IMR-90 (cell line): ENCODE measurements at regions not wholly inside any gene's neighbourhood (a gene's known extent, or its start where the extent isn't known, plus 50 kb on each side); places are given as distances from the start of the nearest gene placed in this dataset.
A peak's percentile ranks its signal among the peaks of the same experiment; 100 is the strongest.

Experiments used
- ATAC-seq: fragments of 200-7000 bp; cut with Tn5 transposase; 2 replicates; pipeline ENCODE4 v1.9.1; 2020; ENCODE audit warnings: low read depth, mild to moderate bottlenecking, moderate library complexity
- BruUV-seq: library from RNA; stranded (reverse); fragments of 400-500 nt; replicated peaks from 2 replicates; lab custom pipeline; 2021; lab: Mats Ljungman, UMichigan
- CTCF ChIA-PET: fragments of 300-600 bp; formaldehyde crosslinking; extraction: SDS; loops from one replicate; lab custom pipeline; 2021; ENCODE audit warnings: antibody characterized with exemption; lab: Yijun Ruan, JAX
- POLR2A ChIA-PET: fragments of 300-600 bp; sonication (Branson Sonifier 250); formaldehyde crosslinking; loops from one replicate; lab custom pipeline; 2022; ENCODE audit warnings: antibody characterized with exemption; ENCODE audit not compliant: unreplicated experiment; lab: Charles Lee
- DNase-seq: peaks from one replicate; pipeline ENCODE4 v3.0.0; 2013
- H2AFZ ChIP-seq: replicated peaks from 2 replicates; pipeline ENCODE3; 2013; ENCODE audit warnings: low read length, mild to moderate bottlenecking; ENCODE audit not compliant: poor library complexity
- H2AK5ac ChIP-seq: 2 replicates; pipeline ENCODE4 v1.6.1; 2013; ENCODE audit warnings: low read depth, low read length, inconsistent platforms
- H2AK9ac ChIP-seq: replicated peaks from 2 replicates; pipeline ENCODE3; 2013; ENCODE audit warnings: mild to moderate bottlenecking, low read depth, low read length, moderate library complexity; ENCODE audit not compliant: poor library complexity
- H2BK120ac ChIP-seq: 2 replicates; pipeline ENCODE4 v1.6.1; 2013; ENCODE audit warnings: low read depth, low read length, inconsistent platforms
- H2BK15ac ChIP-seq: 3 replicates; pipeline ENCODE4 v1.6.1; 2013; ENCODE audit warnings: low read depth, low read length, inconsistent platforms
- H2BK20ac ChIP-seq: 2 replicates; pipeline ENCODE4 v1.6.1; 2013; ENCODE audit warnings: low read depth, mild to moderate bottlenecking, inconsistent platforms, low read length, moderate library complexity
- H2BK5ac ChIP-seq: 2 replicates; pipeline ENCODE4 v1.6.1; 2013; ENCODE audit warnings: mild to moderate bottlenecking, low read depth, low read length, inconsistent platforms; ENCODE audit not compliant: poor library complexity, severe bottlenecking
- H3K14ac ChIP-seq: replicated peaks from 2 replicates; pipeline ENCODE4 v1.6.1; 2013; ENCODE audit warnings: low read depth, low read length, inconsistent platforms
- H3K18ac ChIP-seq: 2 replicates; pipeline ENCODE4 v1.6.1; 2013; ENCODE audit warnings: low read depth, low read length, control low read depth
- H3K23ac ChIP-seq: 2 replicates; pipeline ENCODE4 v1.6.1; 2013; ENCODE audit warnings: low read depth, low read length, inconsistent platforms
- H3K27ac ChIP-seq: 2 replicates; pipeline ENCODE4 v1.5.1; 2013; ENCODE audit warnings: mild to moderate bottlenecking, control low read depth, low read length; ENCODE audit not compliant: insufficient read depth
- H3K27me3 ChIP-seq: 2 replicates; pipeline ENCODE4 v1.6.1; 2013; ENCODE audit warnings: low read length; ENCODE audit not compliant: control insufficient read depth, insufficient read depth
- H3K36me3 ChIP-seq: 2 replicates; pipeline ENCODE4 v1.6.1; 2013; ENCODE audit warnings: low read length, mixed read lengths; ENCODE audit not compliant: control insufficient read depth, insufficient read depth
- H3K4ac ChIP-seq: 2 replicates; pipeline ENCODE4 v1.6.1; 2013; ENCODE audit warnings: low read depth, low read length, inconsistent platforms
- H3K4me1 ChIP-seq: 2 replicates; pipeline ENCODE4 v1.6.1; 2013; ENCODE audit warnings: low read length, mixed read lengths; ENCODE audit not compliant: control insufficient read depth, insufficient read depth
- H3K4me2 ChIP-seq: 2 replicates; pipeline ENCODE4 v1.6.1; 2013; ENCODE audit warnings: low read depth, mild to moderate bottlenecking, control low read depth, low read length, moderate library complexity
- H3K4me3 ChIP-seq: 2 replicates; pipeline ENCODE4 v1.5.1; 2013; ENCODE audit warnings: low read depth, mild to moderate bottlenecking, control low read depth, low read length, moderate library complexity; ENCODE audit not compliant: insufficient read depth
- H3K56ac ChIP-seq: 2 replicates; pipeline ENCODE4 v1.6.1; 2013; ENCODE audit warnings: low read length, inconsistent platforms; ENCODE audit not compliant: insufficient read depth; ENCODE audit errors: extremely low read depth
- H3K79me1 ChIP-seq, 2 experiments: 2 replicates each; pipeline ENCODE4 v1.6.1; 2013; ENCODE audit warnings: low read length in 2 of 2, inconsistent platforms in 1 of 2, low read depth in 1 of 2
- H3K9ac ChIP-seq: 2 replicates; pipeline ENCODE4 v1.6.1; 2013; ENCODE audit warnings: low read depth, low read length, control low read depth
- H3K9me1 ChIP-seq: 2 replicates; pipeline ENCODE4 v1.6.1; 2013; ENCODE audit warnings: low read length, inconsistent platforms; ENCODE audit not compliant: insufficient read depth
- H3K9me3 ChIP-seq: 2 replicates; pipeline ENCODE4 v1.6.1; 2013; ENCODE audit warnings: low read length; ENCODE audit not compliant: control insufficient read depth, insufficient read depth
- H4K20me1 ChIP-seq: 2 replicates; pipeline ENCODE4 v1.6.1; 2013; ENCODE audit warnings: low read length, inconsistent platforms; ENCODE audit not compliant: insufficient read depth
- H4K5ac ChIP-seq: 2 replicates; pipeline ENCODE4 v1.6.1; 2013; ENCODE audit warnings: mild to moderate bottlenecking, low read depth, low read length, control low read depth
- H4K8ac ChIP-seq, 2 experiments: 2 replicates each; pipeline ENCODE4 v1.6.1; 2013; ENCODE audit warnings: low read depth in 2 of 2, low read length in 2 of 2, control low read depth in 1 of 2, inconsistent platforms in 1 of 2
- H4K91ac ChIP-seq: 2 replicates; pipeline ENCODE4 v1.6.1; 2013; ENCODE audit warnings: low read depth, low read length, inconsistent platforms; ENCODE audit not compliant: insufficient read depth
- CTCF ChIP-seq: conservative IDR thresholded peaks from 2 replicates; pipeline ENCODE4 v1.5.1; 2012; ENCODE audit warnings: mild to moderate bottlenecking, low read depth, low read length, improper control_type of control experiment
- RAD21 ChIP-seq: IDR thresholded peaks from 2 replicates; pipeline ENCODE4 v1.6.1; 2012; ENCODE audit warnings: low read length, improper control_type of control experiment
- RCOR1 ChIP-seq: IDR thresholded peaks from 2 replicates; pipeline ENCODE4 v1.6.1; 2012; ENCODE audit warnings: mild to moderate bottlenecking, low read length, improper control_type of control experiment; ENCODE audit not compliant: insufficient replicate concordance
- SMC3 ChIP-seq: fragments of 150-350 bp; IDR thresholded peaks from 2 replicates; pipeline ENCODE4 v1.6.1; 2016; ENCODE audit warnings: low read depth, mild to moderate bottlenecking, antibody characterized with exemption, low read length, moderate library complexity
- WGBS, 2 experiments: methylation state at CpG; one replicate each; pipeline versions ENCODE4 v1.1.5 to v1.1.7; 2013; ENCODE audit warnings: missing lambda C conversion rate in 2 of 2; ENCODE audit not compliant: insufficient read length in 1 of 2; ENCODE audit errors: extremely low coverage in 2 of 2; 5-methylcytosine and 5-hydroxymethylcytosine counted together
- dilution Hi-C: fragments of 300-500 bp; cut with HindIII; formaldehyde crosslinking; loops from one replicate; pipeline ENCODE4 v1.14.3; 2018; ENCODE audit warnings: low sequenced_read_pairs; ENCODE audit not compliant: unreplicated experiment
- in situ Hi-C: fragments of 300-500 bp; cut with MboI; formaldehyde crosslinking; loops from 3 replicates; pipeline ENCODE4 v1.14.3; 2019; ENCODE audit warnings: low sequenced_read_pairs, inconsistent platforms, mixed read lengths
- intact Hi-C: fragments of 100-400 bp; cut with micrococcal nuclease; formaldehyde crosslinking; loops from 2 replicates; pipeline ENCODE4 v1.10.0; 2022

- Histone ChIP-seq H3K9me1 (no peaks in the 10 kb centered on the region), H2BK120ac (0 out of 2 replicates have a peak overlapping the region, but pooled peaks have one; percentile 19), H2BK5ac (peak overlapping the region; percentile 10), H3K79me1 (no peaks in the 10 kb centered on the region), H3K18ac (0 out of 2 replicates have a peak overlapping the region, but pooled peaks have one; percentile 8), H3K9ac (no peak overlapping the region), H3K4me1 (peaks cover 2% of the 10 kb centered on the region; the same call in 1 of the 2 replicates), H2AK5ac (no peak overlapping the region), H3K4ac (no peak overlapping the region), H4K20me1 (no peaks in the 10 kb centered on the region), H4K8ac (no peak overlapping the region; a peak in 1 of 4 replicates), H3K14ac (no peak overlapping the region), H3K27ac (no peak overlapping the region), H4K91ac (no peak overlapping the region), H2AFZ (no peak overlapping the region), H3K9me3 (no peaks in the 10 kb centered on the region), H3K56ac (no peak overlapping the region), H3K4me2 (no peak overlapping the region), H3K4me3 (no peak overlapping the region), H4K5ac (no peak overlapping the region), H2BK15ac (no peak overlapping the region), H2AK9ac (no peak overlapping the region), H3K27me3 (no peaks in the 10 kb centered on the region), H2BK20ac (no peak overlapping the region), H3K36me3 (no peaks in the 10 kb centered on the region), H3K23ac (no peak overlapping the region)
- WGBS, 2 experiments, result 100% methylated on average over 1 of the region's 9 CpGs; no CpG with 5 or more reads in 1 of the 2 experiments
- TF ChIP-seq RAD21 (peak; percentile 92), SMC3 (peak; percentile 91), CTCF (peak; percentile 88), RCOR1 (no peak)
- POLR2A ChIA-PET, result no interaction called here
- DNase-seq (peak; percentile 84), ATAC-seq (peak; percentile 88)
- CTCF ChIA-PET, result no interaction called here
- intact Hi-C loops (loop anchor here (1.0 to 10.0 kb wide), 9 partner anchors 278 to 1129 kb away; no protein-coding TSS in a partner anchor), in situ Hi-C loops (no loop called here), dilution Hi-C loops (no loop called here)
- BruUV-seq, result no TSS peak
These were observed 433.5 kb downstream of the RFPL4B start for GRCh38 chr6:112780498-112781096.
